ENCODE measurements at regions not wholly inside any gene's neighbourhood (a gene's known extent, or its start where the extent isn't known, plus 50 kb on each side); places are given as distances from the start of the nearest gene placed in this dataset.
"Not testable (repeated sequence)": the region's sequence is repeated elsewhere in the genome, so short reads cannot be mapped to it uniquely, and the experiment has no call there.

DNA sequence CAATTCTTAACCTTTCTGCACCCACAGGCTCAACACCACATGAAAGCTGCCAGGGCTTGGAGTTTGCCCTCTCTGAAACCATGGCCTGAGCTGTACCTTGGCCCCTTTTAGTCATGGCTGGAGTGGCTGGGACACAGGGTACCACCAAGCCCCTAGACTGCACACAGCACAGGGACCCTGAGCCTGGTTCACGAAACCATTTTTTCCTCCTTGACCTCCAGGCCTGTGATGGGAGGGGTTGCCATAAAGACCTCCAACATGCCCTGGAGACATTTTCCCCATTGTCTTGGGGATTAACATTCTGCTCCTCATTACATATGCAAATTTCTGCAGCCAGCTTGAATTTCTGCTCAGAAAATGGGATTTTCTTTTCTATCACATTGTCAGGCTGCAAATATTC, 113.4 kb downstream of the XPNPEP1 start:
- not testable (repeated sequence) for DNase-seq (ENCODE audit: low read depth)

- not testable (repeated sequence) for DNase-seq (ENCODE audit: low read depth)
Observed at GRCh38 chr10:109801191-109801590, 122.1 kb downstream of the XPNPEP1 start.

- no peak for DNase-seq (ENCODE audit: low read depth)
Observed at GRCh38 chr10:109790647-109791046, 132.7 kb downstream of the XPNPEP1 start.

GRCh38 chr10:109784236-109784635, 139.1 kb downstream of the XPNPEP1 start:
- peak; percentile 10 for DNase-seq (ENCODE audit: low read depth)

GRCh38 chr10:109783286-109783685, 140.0 kb downstream of the XPNPEP1 start:
- no peak for DNase-seq (ENCODE audit: low read depth)

DNA sequence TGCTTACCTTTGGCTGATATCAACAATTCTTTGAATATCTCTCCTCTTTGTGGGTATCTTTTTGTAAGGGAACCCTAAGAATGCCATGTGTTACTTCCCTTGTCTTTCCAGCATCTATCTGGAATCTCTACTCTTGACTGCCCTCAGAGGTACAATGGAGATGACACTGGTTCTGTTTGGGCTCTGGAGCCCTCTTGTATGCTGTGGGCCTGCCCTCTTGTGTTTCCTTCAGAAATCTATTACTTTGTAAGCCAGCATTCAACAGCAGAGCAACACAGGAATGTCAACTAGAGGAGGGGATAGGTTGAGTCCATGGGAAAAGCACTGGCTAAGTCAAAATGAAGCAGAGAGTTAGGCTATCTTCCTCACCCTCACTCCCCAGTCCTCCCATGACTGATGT, 142.3 kb downstream of the XPNPEP1 start:
- no peak for DNase-seq (ENCODE audit: low read depth)

DNA sequence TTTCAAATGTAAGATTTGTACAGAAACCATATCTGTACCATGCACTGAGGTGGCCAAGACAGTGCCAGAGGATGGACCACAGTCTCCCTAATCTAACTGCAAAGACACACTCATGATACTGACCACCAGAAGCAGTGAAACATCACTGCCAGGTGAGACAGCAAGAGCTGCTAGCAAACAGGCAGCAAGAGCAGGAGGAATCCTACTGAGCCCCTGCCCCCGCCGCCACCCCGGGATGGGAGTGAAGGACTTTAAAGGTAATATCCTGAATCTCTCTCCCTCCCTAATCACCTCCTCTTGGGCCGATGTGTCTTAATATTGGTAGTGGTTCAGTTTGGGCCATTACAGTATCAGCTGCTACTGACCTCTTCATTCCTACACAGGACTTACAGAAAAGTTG, 144.3 kb downstream of the XPNPEP1 start:
- DNase-seq (ENCODE audit: low read depth): no peak

DNA sequence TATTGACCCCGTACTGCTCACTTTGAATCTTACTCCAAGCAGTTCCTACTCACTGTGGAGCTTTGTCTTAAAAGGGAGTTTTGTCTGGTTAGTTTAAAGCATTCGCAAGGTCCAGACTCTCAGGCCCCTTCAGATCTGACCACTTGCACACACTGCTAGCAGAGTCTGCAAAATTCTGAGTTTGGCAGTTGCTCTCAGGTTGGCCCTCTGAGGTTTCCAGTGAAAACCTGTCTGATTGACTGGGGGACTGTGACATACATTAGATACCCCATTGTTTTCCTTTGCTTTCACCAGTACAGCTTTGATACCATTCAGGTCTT, 149.2 kb downstream of the XPNPEP1 start:
- DNase-seq (ENCODE audit: low read depth): no peak

DNA sequence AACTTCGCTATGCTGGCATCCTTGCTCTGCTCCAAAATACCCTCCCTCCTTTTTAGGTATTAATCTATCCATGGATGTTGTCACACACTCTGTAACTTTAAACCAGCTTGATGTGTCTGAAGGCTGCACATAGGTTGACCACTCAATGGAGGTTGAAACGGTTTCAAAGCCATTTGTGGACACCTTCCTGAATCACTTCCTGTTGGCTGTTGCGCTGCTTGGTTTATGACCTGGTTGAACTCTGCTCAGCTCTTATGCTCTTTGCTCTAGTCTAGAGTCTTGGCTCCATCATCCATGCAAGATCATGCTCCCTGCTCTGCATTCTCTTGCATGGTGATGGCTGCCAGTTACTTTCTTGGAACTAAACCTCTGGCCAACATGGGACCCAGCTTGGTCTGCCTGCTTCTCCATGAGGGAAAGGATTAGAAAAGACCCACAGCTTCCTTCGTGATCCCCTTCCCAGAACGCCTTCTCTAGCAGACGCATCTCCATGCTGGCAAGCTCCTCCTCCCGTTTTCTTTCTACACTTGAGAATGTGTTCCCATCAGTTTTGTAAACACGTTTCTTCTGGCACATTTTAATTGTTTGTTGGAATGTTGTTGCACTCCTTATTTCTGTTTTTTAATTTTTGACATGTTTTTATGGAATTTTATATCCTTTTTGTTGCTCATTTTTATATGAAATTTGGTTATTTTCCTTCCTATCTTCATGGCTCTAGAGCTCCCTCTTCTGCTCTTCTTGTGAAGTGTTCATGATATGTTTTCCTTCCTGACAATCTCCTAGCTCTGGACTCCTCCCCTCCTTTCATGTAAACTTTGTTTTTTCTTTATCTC, 149.8 kb downstream of the XPNPEP1 start:
- DNase-seq (ENCODE audit: low read depth): peak; percentile 19

DNA sequence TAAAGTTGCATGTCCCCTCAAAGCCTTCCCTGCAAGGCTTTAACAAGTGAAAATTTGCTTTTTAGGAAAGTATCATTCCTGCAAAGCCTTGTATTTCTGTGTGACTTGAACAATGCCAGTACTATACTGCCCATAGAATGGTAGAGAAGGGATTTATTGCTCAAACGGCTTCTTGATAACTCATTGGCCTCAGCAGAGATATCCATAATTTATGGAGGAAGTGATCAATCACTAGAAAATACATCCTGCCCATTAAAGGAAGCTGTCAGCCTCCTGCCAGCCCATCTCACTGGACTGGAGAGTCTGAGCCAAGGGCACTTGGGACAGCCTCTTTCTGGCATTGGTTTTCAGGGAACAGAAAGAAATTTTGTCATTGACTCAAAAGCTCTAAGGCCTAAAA, 152.6 kb downstream of the XPNPEP1 start:
- DNase-seq (ENCODE audit: low read depth): no peak

DNA sequence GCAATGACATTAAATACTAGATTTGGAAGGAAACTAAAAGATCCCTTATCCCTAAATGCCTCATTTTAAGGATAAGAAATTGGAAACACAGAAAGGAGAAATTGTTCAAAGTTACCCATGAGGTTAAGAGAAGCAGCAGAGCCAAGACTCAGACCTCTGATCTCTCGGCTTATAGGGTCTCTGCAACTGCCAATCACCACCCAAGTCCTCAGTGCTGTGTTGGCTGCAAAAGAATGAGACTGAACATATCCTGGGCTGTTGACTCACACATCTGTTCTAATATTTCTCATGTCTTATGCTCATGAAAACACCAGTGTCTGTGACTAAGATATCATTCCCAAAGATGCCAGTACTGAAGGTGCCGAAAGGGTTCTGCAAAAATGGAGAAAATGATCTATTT, 153.3 kb downstream of the XPNPEP1 start:
- no peak for DNase-seq (ENCODE audit: low read depth)

- no peak for DNase-seq (ENCODE audit: low read depth)
Observed at GRCh38 chr10:109765838-109766237, 157.5 kb downstream of the XPNPEP1 start.

DNA sequence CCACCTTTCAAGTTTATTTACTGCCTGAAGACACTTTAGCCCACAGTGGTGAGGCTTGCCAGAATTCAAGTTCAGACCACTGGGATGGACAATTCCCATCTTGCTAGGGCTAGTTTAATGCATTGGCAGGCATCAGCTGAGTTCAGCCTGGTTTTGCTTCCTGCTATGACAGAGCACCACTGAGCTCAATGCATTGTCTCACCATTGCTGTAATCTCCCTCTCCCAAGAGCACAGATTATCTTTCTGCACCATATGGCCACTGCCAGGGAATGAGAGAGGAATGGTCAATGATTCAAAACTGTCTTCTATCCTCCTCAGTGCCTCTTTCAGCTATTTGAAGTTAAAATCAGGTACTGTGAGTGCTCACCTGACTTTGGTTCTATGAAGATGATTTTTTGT, 160.8 kb downstream of the XPNPEP1 start:
- DNase-seq (ENCODE audit: low read depth): no peak

- peak; percentile 60 for DNase-seq (ENCODE audit: low read depth)
Observed at GRCh38 chr10:109757670-109758069, 165.6 kb downstream of the XPNPEP1 start.

- DNase-seq (ENCODE audit: low read depth): no peak
Observed at GRCh38 chr10:109746861-109747260, 176.4 kb downstream of the XPNPEP1 start.

DNA sequence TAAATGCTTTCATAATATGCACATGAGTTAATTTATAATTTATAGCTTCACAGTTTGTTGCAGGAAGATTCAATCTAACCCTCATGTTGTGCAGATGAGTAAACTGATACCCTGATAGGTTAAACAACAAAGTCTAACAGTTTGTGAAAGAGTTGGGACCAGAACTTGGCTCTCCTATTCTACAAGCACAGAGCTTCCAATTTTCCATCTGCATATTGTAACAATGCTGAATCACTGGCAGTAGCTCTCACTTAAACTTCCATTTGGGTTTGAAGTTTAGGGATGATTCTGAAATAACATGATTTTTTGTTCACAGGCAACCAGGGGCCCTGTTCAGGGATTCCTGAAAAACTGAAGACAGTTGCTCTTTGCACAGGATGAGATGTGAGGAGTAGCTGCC, 179.3 kb downstream of the XPNPEP1 start:
- no peak for DNase-seq (ENCODE audit: low read depth)

GRCh38 chr10:109743574-109743973, 179.7 kb downstream of the XPNPEP1 start:
- no peak for DNase-seq (ENCODE audit: low read depth)

DNA sequence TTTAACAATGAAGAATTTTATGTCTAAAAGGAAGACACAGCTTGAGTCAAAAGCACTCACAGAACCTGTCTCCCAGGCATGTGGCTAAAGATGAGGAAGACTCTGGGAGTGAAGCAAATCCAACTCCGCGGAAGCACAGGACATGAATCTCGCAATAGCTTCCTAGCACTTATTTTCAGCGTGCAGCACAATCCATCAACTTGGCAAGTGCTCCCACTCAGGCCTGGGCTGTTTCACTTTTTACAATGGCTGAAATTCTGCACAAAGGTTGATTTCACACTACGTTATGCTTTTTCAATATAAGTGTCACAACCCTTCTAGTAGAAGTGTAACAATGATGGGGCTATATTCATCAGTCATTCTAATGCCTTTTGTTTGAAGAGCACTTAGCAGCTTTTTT, 180.2 kb downstream of the XPNPEP1 start:
- DNase-seq (ENCODE audit: low read depth): no peak

DNA sequence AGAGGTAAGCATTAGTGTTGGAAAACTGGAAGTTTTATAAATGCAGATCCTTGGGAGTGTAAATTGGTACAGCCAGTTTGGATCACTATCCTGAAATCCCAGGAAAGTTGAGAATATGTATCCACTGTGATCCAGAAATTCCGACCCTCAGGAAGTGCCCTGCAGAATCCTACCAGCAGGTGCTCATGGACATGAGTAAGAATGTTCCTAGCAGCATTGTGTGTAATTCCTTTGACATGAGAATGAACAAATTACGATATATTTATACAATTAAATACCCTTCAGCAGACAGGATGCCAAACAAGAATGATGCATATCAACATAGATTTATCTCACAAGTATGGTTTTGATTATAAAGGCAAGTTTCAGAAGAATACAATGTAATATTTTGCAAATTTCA, 181.6 kb downstream of the XPNPEP1 start:
- DNase-seq (ENCODE audit: low read depth): no peak

DNA sequence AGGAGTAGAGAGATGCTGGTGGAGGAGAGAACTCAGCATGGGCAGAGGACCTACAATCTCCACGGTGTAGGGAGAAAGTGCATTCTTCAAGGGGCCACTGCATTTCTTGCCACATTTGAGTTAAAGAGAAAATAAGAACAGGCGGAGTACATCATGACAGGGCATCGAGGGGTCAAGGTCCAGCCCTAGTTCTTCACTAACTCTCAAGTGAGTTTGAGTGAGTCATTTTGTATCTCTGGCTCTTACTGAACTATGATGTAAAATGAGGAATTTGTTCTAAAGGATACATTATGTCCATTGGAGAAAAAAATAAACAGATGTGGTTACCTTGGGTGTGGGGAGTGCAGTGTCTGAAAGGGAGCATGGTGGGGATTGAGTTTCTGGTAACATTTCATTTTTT, 182.9 kb downstream of the XPNPEP1 start:
- DNase-seq (ENCODE audit: low read depth): no peak

DNA sequence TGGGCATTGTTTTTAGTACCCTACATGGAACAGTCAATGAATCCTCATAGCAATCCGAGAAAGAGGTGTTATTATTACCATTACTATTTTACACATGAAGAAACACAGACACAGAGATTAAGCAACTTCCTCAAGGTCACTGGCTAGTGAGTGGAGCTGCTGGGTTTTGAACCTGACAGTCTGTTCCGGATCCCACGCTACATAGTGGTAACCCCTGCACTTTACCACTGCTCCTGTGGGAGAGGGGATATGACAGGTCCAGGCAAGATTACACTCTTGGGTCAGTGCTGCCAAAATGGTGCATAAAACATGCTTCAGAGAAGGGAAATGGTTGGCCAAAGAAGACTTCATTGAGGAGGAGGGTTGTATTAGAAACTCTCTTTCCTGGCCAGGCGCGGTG, 185.7 kb downstream of the XPNPEP1 start:
- no peak for DNase-seq (ENCODE audit: low read depth)

DNA sequence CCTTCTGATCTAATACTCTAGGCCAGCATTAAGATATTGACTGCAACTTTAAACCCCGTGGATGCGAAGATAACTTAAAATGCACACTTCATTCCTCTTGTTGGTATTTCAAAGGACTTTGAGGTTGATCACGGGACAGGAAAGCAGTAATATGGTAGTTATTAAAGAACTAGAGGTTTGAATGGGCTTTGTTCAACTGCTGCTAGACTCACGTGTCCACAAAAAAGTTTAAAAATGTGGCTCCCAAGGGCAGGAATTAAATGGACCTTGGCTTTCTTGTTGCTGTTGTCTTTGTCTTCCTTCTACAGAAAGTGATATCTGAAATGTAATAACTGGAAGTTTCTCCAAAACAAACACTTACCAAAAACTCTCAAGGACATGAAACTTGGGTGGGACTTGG, 186.3 kb downstream of the XPNPEP1 start:
- no peak for DNase-seq (ENCODE audit: low read depth)

DNA sequence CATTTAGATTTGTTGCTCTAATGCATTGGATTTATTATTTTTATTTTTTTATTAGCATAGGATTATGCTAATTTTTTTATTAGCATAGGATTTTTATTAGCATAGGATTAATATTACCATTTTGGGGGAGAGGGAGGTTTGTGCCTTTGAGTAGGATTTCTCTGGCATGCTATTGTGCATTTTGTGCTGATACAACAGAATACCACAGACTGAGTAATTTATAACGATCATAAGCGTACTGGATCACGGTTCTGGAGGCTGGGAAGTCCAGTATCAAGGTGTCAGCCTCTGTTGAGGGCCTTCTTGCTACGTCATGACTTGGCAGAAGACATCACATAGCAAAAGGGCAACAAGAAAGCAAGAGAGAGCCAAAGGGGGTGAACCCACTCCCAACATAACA, 187.5 kb downstream of the XPNPEP1 start:
- DNase-seq (ENCODE audit: low read depth): no peak

All from HT1080 (cell line).